OCI-M1 (cell line): ENCODE measurements at regions not wholly inside any gene's neighbourhood (a gene's known extent, or its start where the extent isn't known, plus 50 kb on each side); places are given as distances from the start of the nearest gene placed in this dataset.
A peak's percentile ranks its signal among the peaks of the same experiment; 100 is the strongest.

ENCODE experiments used
- DNase-seq: peaks from one replicate; lab custom pipeline; 2025; lab: John Stamatoyannopoulos, UW

DNA sequence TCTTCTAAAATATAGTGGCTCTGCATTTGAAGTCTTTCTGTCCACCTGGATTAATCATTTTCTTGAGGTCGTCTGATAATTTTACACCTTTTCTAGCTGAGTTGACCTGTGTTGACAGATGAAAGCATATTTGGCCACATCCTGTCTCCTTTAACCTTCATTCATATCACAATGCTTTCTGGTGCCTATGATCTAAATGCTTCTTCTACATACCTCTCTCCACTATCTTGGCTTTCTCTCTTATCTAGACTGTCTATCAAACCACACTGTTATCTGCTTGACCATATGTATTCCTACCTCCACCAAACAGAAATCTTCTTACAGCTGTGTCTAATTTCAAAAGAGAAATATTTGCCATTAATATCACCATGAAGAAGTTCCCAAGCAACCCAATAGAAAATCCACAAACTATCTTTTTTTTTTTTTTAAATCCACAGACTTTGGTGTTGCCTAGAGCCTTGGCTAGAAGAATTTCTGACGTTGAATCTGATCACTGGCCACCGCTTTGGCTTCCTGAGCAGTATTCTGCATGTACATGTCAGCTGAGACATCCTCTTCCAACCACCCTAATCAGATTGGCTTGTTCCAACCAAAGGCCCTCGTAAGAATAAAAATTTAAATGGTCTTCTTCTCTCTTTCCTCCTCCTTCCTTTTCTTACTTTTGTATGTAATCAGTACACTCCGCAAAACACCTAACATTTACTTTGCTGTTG lies 66.3 kb upstream of the SP4 start:
- DNase-seq: peak; percentile 45

DNA sequence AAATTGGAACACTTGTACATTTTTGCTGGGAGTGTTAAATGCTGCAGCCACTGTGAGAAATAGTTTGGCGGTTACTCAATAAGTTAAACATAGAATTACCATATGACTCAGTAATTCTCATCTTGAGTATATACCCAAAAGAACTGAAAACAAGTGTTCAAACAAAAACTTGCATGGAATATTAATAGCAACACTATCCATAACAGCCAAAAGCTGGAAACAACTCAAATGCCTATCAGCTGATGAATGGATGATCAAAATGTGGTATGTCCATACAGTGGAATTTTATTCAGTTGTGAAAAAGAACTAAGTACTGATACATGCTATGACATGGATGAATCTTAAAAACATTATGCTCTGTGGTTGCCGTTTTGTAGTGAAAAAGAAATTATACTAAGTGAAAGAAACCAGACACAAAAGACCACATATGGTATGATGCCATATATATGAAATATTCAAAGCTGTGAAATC lies 63.0 kb upstream of the SP4 start:
- no peak for DNase-seq

DNA sequence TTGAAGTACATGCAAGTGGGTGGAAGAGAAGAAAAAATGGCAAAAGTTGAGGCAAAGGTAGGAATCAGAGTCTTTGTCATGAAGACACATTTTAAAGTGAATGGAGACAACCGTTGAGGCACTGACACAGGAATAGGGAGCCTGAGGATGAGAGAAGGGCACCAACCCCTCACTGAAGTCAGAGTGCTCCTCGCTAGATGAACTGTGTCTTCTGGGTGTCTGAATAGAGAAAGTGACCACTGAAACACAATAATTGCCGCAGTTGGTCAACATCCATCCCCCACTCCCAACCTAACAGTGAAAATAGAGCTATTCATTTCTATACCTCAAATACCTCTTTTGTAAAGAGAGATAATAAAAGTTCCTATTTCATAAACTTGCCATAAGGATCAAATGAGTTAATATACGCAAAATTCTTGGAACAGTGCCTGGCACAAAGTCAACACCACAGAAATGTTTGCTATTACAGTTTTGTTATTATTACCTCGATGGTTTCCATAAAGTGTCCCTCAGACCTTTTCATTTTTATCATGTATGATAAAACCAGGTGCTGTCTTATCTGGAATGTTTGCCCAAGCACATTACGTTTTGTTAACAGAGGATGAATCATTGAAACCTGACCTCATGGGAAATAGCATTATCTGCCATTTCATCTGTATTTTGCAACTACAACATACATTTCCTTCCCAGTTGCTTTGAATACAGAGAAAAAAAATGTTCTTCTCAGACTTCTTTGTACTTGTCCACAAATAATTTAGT lies 61.8 kb upstream of the SP4 start:
- no peak for DNase-seq

DNA sequence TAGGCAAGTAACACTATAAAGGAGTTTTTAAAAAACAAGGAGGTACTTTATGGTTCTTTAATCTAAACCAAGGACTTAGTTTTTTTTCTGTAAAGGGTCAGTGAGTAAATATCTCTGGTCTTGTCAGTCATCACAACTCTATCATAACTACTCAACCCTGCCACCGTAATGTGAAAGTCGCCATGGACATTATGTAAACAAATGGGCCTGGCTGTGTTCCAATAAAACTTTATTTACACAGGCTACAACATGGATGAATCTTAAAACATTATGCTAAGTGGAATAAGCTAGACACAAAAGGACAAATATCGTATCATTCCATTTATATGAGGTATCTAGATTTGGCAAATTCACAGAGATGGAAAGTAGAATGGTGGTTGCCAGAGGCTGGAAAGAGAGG lies 60.8 kb upstream of the SP4 start:
- DNase-seq: no peak

DNA sequence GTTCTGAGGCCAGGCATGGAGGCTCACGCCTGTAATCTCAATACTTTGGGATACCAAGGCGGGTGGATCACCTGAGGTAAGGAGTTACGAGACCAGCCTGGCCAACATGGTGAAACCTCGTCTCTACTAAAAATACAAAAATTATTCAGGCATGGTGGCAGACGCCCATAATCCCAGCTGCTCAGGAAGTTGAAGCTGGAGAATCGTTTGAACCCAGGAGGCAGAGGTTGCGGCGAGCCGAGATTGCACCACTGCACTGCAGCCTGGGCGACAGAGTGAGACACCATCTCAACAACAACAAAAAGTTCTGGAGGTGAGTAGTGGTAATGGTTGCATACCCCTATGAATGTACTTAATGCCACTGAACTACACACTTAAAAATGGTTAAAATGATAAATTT lies 60.3 kb upstream of the SP4 start:
- DNase-seq: no peak

DNA sequence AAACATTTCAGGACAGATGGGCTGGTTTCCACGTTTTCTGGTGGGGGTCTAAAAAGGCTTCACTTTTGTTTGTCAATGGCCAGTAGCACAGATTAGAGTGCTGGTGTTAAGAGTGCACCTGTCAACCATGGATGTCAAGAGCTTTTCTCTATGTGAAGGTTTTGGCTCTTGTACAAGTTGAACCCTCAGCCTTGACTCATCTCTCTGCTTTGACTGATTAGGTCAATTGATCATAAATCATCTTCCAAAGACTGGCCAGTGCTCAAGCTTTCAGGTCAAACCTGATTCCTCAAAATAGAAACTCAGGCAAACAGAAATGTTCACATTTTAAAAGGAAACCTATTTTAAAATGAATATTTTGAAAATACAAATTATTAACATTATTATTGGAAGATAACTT lies 59.6 kb upstream of the SP4 start:
- no peak for DNase-seq

DNA sequence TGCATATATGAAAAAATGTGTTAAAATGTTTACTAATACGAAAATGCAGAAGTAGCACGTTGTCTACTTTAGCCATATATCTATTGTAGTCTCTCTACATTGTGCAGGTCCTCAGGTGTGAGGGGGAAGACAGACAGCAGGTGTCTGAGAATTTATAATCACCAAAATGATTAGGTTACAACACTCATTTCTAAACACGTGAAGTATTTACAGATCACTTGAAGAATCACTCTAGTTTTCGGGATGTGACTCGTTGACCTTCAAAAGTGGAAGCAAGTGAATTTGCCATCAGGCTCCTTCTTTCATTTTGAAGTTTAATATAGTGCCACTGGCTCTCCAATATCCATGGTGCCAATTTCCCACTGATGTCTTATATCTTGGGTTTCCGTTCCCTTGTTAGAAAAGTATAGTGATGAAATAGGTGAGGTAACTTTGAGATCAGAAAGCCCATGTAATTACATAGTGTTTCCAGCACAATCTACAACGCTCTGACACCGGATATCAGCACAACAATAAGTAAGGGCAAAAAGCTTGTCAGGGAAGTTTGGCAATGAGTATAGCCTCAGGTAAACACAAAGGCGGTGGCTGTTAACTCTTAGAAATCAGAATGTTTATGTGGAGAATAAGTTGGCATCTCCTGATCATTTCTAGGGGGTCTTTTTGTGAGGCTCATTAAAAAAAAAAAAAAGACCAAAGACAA lies 57.5 kb upstream of the SP4 start:
- DNase-seq: no peak

DNA sequence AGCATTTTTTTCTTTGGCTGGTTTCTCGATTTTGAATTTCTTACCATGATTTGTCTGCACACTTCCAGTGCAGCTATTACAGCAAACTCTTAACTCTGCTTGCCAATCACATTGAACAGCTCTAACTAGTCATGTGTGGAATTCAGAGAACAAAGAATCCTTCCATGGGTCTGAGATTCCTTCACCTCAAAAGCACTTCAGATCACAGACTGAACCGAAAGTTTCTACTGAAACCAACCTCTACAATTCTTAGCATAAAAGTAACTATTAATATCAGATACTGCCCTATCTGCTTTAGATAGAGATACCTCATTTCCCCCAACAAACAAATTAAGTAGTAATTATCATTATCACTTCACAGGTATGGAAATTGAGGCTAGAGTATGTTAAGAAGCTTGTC lies 56.5 kb upstream of the SP4 start:
- no peak for DNase-seq

DNA sequence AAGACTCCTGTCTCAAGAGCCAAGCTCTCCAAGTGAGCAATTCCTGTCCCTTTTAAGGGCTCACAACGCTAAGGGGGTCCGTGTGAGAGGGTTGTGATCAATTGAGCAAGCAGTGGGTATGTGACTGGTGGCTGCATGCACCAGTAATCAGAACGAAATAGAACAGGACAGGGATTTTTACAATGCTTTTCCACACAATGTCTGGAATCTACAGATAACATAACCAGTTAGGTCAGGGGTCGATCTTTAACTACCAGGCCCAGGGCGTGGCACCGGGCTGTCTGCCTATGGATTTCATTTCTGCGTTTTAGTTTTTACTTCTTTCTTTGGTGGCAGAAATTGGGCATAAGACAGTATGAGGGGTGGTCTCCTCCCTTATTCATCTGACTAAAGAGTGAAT lies 54.9 kb upstream of the SP4 start:
- DNase-seq: peak; percentile 5

DNA sequence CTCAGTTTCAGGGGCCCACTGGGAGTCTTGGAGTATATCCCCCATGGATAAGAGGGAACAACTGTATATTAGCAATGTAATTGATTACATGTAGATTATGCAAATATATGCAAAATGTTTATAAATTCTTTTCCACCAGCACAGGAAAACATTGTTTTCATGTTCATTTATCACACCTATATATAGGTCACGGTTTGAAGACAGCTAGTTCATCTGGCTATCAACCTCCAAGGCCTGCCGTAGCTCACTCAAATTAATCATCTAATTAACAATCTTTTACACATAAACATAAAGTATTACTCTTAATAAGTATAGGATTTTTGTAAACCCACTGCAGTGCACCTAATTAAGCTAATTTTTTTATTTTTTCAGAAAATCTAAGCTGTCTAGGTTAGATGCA lies 53.7 kb upstream of the SP4 start:
- no peak for DNase-seq

DNA sequence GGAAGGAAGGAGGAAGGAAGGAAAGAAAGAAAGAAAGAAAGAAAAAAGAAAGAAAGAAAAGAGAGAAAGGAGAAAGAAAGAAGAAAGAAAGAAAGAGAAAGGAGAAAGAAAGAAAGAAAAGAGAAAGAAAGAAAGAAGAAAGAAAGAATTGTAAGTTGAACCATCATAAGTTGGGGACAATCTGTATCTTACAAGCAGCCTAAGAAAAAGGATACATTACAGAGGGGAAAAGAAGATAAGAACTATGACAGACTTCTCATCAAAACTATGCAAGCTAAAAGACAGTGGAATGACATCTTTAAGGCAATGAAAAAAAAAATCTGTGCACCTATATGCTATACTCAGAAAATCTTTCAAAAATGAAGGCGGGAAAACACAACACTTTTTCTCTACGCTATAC lies 50.3 kb upstream of the SP4 start:
- peak; percentile 20 for DNase-seq
